DOHH2 (cell line): ENCODE measurements at regions not wholly inside any gene's neighbourhood (a gene's known extent, or its start where the extent isn't known, plus 50 kb on each side); places are given as distances from the start of the nearest gene placed in this dataset.

ENCODE experiments used
- H3F3A ChIP-seq: fragments of 200-600 bp; sonication (generic), shearing (Covaris generic); 2 replicates; pipeline ENCODE4 v1.6.0; 2016; ENCODE audit warnings: antibody characterized with exemption, mild to moderate bottlenecking; ENCODE audit not compliant: control insufficient read depth, insufficient read depth
- H3K27ac ChIP-seq: fragments of 200-600 bp; sonication (generic); 2 replicates; pipeline ENCODE4 v1.5.1; 2014; ENCODE audit warnings: low read depth, mild to moderate bottlenecking, low read length, moderate library complexity
- H3K27me3 ChIP-seq: fragments of 200-600 bp; sonication (generic); 2 replicates; pipeline ENCODE4 v1.6.1; 2014; ENCODE audit warnings: mild to moderate bottlenecking, low read length, mixed read lengths; ENCODE audit not compliant: control insufficient read depth
- H3K36me3 ChIP-seq: fragments of 200-600 bp; sonication (generic); 2 replicates; pipeline ENCODE4 v1.6.1; 2014; ENCODE audit warnings: mild to moderate bottlenecking, low read length, moderate library complexity, mixed read lengths; ENCODE audit not compliant: control insufficient read depth
- H3K4me1 ChIP-seq: fragments of 200-600 bp; sonication (generic); 2 replicates; pipeline ENCODE4 v1.6.1; 2014; ENCODE audit warnings: mild to moderate bottlenecking, low read length, mixed read lengths; ENCODE audit not compliant: control insufficient read depth
- H3K4me2 ChIP-seq: fragments of 200-600 bp; sonication (generic); 2 replicates; pipeline ENCODE4 v1.6.0; 2014; ENCODE audit warnings: mild to moderate bottlenecking, low read length, moderate library complexity
- H3K4me3 ChIP-seq: fragments of 200-600 bp; sonication (generic); 2 replicates; pipeline ENCODE4 v1.5.1; 2014; ENCODE audit warnings: mild to moderate bottlenecking, low read length, mixed read lengths
- H3K79me2 ChIP-seq: fragments of 200-600 bp; sonication (generic); 2 replicates; pipeline ENCODE4 v1.6.1; 2014; ENCODE audit warnings: mild to moderate bottlenecking, low read length, mixed read lengths; ENCODE audit not compliant: control insufficient read depth
- H3K9me2 ChIP-seq: fragments of 200-600 bp; sonication (generic); replicated peaks from 2 replicates; pipeline ENCODE4 v1.6.1; 2014; ENCODE audit warnings: mild to moderate bottlenecking, low read length, mixed read lengths; ENCODE audit not compliant: control insufficient read depth
- H3K9me3 ChIP-seq: fragments of 200-600 bp; sonication (generic); 2 replicates; pipeline ENCODE4 v1.6.1; 2014; ENCODE audit warnings: antibody characterized with exemption, low read length, mixed read lengths; ENCODE audit not compliant: control insufficient read depth, insufficient read depth
- H4K20me1 ChIP-seq: fragments of 200-600 bp; sonication (generic); 2 replicates; pipeline ENCODE4 v1.6.0; 2014; ENCODE audit warnings: low read depth, mild to moderate bottlenecking, antibody characterized with exemption, low read length, moderate library complexity; ENCODE audit not compliant: control insufficient read depth, insufficient read depth
- EZH2phosphoT487 ChIP-seq: fragments of 200-600 bp; sonication (generic); IDR thresholded peaks from 2 replicates; pipeline ENCODE4 v1.6.1; 2017; ENCODE audit warnings: borderline replicate concordance, mild to moderate bottlenecking, antibody characterized with exemption, low read length, moderate library complexity, mixed read lengths
- TF ChIP-seq, protein P1 (sequence below): fragments of 200-600 bp; sonication (generic); IDR thresholded peaks from one replicate; pipeline ENCODE4 v1.5.1; 2014; ENCODE audit warnings: antibody characterized with exemption, mild to moderate bottlenecking, low read depth, low read length; ENCODE audit not compliant: poor library complexity, severe bottlenecking

DNA sequence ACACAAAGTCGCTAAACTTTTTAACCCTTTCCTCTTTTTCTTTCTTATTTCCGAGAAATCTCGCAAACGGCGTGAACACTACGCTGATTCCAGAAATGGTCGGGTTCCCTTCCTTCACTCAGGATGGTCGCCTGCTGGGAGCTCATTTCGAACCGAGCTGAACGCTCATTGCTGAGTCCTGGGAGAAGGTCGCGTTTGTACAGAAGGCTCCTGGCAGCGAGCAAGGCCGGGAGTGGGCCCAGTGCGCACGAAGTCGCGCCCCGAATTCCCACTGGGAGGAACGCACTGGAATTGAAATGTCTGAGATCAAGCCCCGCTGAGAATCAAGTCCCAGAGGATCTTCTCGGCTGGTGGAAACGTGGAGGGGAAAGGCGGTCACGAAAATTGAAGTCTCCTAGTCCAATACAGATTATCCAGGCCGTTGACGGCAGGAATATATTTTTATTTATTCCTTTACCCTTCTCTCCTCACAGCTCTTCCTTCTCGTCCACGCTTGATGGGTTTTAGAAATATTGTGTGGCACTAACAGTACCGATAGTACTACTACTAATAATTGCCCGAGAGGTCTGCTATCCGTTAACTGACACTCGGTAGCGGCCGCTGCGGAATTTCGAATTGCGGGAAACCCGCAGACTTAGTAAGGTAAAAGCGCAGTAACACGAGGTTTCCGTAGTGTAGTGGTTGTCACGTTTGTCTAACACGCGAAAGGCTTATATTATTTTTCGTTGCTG, 207.2 kb upstream of the ZNF184 start:
- no peak for TF ChIP-seq EZH2phosphoT487
- TF ChIP-seq, protein P1, sequence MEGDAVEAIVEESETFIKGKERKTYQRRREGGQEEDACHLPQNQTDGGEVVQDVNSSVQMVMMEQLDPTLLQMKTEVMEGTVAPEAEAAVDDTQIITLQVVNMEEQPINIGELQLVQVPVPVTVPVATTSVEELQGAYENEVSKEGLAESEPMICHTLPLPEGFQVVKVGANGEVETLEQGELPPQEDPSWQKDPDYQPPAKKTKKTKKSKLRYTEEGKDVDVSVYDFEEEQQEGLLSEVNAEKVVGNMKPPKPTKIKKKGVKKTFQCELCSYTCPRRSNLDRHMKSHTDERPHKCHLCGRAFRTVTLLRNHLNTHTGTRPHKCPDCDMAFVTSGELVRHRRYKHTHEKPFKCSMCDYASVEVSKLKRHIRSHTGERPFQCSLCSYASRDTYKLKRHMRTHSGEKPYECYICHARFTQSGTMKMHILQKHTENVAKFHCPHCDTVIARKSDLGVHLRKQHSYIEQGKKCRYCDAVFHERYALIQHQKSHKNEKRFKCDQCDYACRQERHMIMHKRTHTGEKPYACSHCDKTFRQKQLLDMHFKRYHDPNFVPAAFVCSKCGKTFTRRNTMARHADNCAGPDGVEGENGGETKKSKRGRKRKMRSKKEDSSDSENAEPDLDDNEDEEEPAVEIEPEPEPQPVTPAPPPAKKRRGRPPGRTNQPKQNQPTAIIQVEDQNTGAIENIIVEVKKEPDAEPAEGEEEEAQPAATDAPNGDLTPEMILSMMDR = no peak
- peak overlapping the region; percentile 32 for H3K4me2 ChIP-seq
- no peaks in the 10 kb centered on the region for H3K9me2 ChIP-seq
- no peaks in the 10 kb centered on the region for H3K9me3 ChIP-seq
- H3K79me2 ChIP-seq = no peaks in the 10 kb centered on the region
- H3K27me3 ChIP-seq = peaks cover 21% of the 10 kb centered on the region
- peak overlapping the region; percentile 28 for H3K4me3 ChIP-seq
- peaks cover 4% of the 10 kb centered on the region; the same call in 1 of the 2 replicates for H3F3A ChIP-seq
- H3K36me3 ChIP-seq = no peaks in the 10 kb centered on the region
- no peaks in the 10 kb centered on the region for H4K20me1 ChIP-seq
- H3K27ac ChIP-seq = no peak overlapping the region
- peaks cover 11% of the 10 kb centered on the region for H3K4me1 ChIP-seq

DNA sequence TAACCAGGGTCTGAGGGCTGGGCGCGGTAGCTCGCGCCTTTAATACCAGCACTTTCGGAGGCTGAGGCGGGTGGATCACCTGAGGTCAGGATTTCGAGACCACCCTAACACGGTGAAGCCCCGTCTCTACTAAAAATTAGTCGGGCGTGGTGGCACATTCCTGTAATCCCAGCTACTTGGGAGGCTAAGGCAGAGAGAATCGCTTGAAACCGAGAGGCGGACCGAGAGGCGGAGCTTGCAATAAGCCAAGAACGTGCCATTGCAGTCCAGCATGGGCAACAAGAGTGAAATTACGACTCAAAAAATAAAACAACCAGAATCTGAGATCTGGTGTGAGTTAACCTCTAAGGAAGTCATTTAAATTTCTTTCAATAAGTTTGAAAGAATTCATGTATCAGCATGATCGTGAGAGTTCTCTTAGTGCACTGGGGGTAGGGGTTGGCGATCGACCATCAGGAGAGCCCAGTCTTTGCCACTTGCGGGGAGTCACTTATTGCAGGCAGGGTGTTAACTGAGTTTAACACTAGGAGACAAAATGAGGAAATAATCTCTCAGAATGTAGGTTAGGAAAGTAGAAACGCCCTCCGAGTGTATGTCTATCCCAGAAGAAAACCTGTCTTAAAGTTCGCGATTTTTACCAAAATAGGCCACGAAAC, 206.5 kb upstream of the ZNF184 start:
- Histone ChIP-seq H3K79me2 (no peaks in the 10 kb centered on the region), H3K9me3 (no peaks in the 10 kb centered on the region), H4K20me1 (no peaks in the 10 kb centered on the region), H3K27ac (no peak overlapping the region), H3K4me1 (peaks cover 11% of the 10 kb centered on the region), H3F3A (peaks cover 6% of the 10 kb centered on the region), H3K36me3 (no peaks in the 10 kb centered on the region), H3K4me2 (peak overlapping the region; percentile 32), H3K9me2 (no peaks in the 10 kb centered on the region), H3K4me3 (peak overlapping the region; percentile 11; the same call in 1 of the 2 replicates), H3K27me3 (peaks cover 21% of the 10 kb centered on the region)
- TF ChIP-seq, protein P1 = no peak
- no peak for TF ChIP-seq EZH2phosphoT487

DNA sequence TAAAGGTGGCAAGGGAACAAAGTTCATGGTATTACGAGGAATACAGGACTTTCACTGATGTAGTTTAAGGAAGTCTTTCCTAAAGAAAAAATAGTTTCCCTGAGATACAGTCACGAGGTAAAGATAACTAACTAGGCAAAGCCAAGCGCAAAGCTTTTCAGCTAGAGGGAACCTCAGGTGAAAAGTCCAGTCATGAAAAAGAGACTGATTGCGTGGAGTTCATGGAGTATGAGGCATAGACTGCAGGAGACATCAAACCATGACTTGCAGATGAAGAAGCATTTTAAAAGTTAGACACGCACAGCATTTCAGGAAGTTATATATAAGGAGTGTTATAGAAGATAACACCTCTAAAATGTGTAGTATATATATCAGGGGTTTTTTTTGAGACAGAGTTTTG, 205.6 kb upstream of the ZNF184 start:
- H3K9me2 ChIP-seq = no peaks in the 10 kb centered on the region
- H3K4me2 ChIP-seq = no peak overlapping the region
- H4K20me1 ChIP-seq = no peaks in the 10 kb centered on the region
- H3K27me3 ChIP-seq = peaks cover 22% of the 10 kb centered on the region
- no peaks in the 10 kb centered on the region for H3K79me2 ChIP-seq
- no peak overlapping the region for H3K27ac ChIP-seq
- no peak overlapping the region for H3K4me3 ChIP-seq
- H3F3A ChIP-seq = peaks cover 9% of the 10 kb centered on the region
- H3K9me3 ChIP-seq = no peaks in the 10 kb centered on the region
- no peaks in the 10 kb centered on the region for H3K36me3 ChIP-seq
- TF ChIP-seq EZH2phosphoT487 = no peak
- TF ChIP-seq, protein P1 = no peak
- H3K4me1 ChIP-seq = peaks cover 11% of the 10 kb centered on the region
